Activated CD8-positive, alpha-beta T cell treated with anti-CD3 and anti-CD28 coated beads for 36 hours (primary cell): ENCODE measurements at regions not wholly inside any gene's neighbourhood (a gene's known extent, or its start where the extent isn't known, plus 50 kb on each side); places are given as distances from the start of the nearest gene placed in this dataset.
A peak's percentile ranks its signal among the peaks of the same experiment; 100 is the strongest.

Source experiments
- ATAC-seq: fragments of 200-7000 bp; cut with Tn5 transposase; one replicate; pipeline ENCODE4 v1.10.0; 2021; ENCODE audit warnings: mild to moderate bottlenecking, moderate library complexity
- CTCF ChIA-PET: fragments of 350-600 bp; sonication (Branson Sonifier 250); formaldehyde crosslinking; loops from one replicate; lab custom pipeline; 2021; ENCODE audit warnings: antibody characterized with exemption; lab: Charles Lee
- POLR2A ChIA-PET: fragments of 350-600 bp; sonication (Branson Sonifier 250); formaldehyde crosslinking; loops from one replicate; lab custom pipeline; 2021; ENCODE audit warnings: antibody characterized with exemption; lab: Charles Lee
- DNase-seq: peaks from one replicate; pipeline ENCODE4 v3.0.0-alpha.2; 2020
- H3K27ac Mint-ChIP-seq: one replicate; pipeline ENCODE4 v1.8.0; 2021; ENCODE audit warnings: mild to moderate bottlenecking, mixed read lengths
- H3K27me3 Mint-ChIP-seq: one replicate; pipeline ENCODE4 v1.8.0; 2021; ENCODE audit warnings: mixed read lengths
- H3K36me3 Mint-ChIP-seq: one replicate; pipeline ENCODE4 v1.8.0; 2021; ENCODE audit warnings: low read depth, mixed read lengths
- H3K4me1 Mint-ChIP-seq: one replicate; pipeline ENCODE4 v1.8.0; 2021; ENCODE audit warnings: low read depth, mixed read lengths
- H3K4me3 Mint-ChIP-seq: one replicate; pipeline ENCODE4 v1.8.0; 2021; ENCODE audit warnings: mild to moderate bottlenecking, moderate library complexity, mixed read lengths
- H3K9me3 Mint-ChIP-seq: one replicate; pipeline ENCODE4 v1.8.0; 2021; ENCODE audit warnings: mixed read lengths
- CTCF ChIP-seq: fragments of 200-600 bp; IDR thresholded peaks from one replicate; pipeline ENCODE4 v1.8.0; 2022; ENCODE audit warnings: antibody characterized with exemption, mild to moderate bottlenecking
- intact Hi-C: fragments of 100-400 bp; cut with micrococcal nuclease; formaldehyde crosslinking; loops from one replicate; pipeline ENCODE4 v1.10.0; 2022

- intact Hi-C loops: no loop called here
- H3K4me3 Mint-ChIP-seq: no peak overlapping the region
- H3K27ac Mint-ChIP-seq: no peak overlapping the region
- no peaks in the 10 kb centered on the region for H3K9me3 Mint-ChIP-seq
- POLR2A ChIA-PET: no interaction called here
- DNase-seq (no peak), ATAC-seq (no peak)
- H3K27me3 Mint-ChIP-seq: no peaks in the 10 kb centered on the region
- TF ChIP-seq CTCF: no peak
- no peaks in the 10 kb centered on the region for H3K4me1 Mint-ChIP-seq
- no peaks in the 10 kb centered on the region for H3K36me3 Mint-ChIP-seq
- CTCF ChIA-PET: no interaction called here
These were observed 506.5 kb downstream of the TSN start for GRCh38 chr2:122261911-122262310.

GRCh38 chr2:122263746-122264145 lies 508.3 kb downstream of the TSN start:
- H3K9me3 Mint-ChIP-seq: peaks cover 2% of the 10 kb centered on the region
- POLR2A ChIA-PET: no interaction called here
- H3K36me3 Mint-ChIP-seq: no peaks in the 10 kb centered on the region
- ATAC-seq (no peak), DNase-seq (no peak)
- no peak overlapping the region for H3K27ac Mint-ChIP-seq
- TF ChIP-seq CTCF: no peak
- H3K27me3 Mint-ChIP-seq: no peaks in the 10 kb centered on the region
- H3K4me1 Mint-ChIP-seq: no peaks in the 10 kb centered on the region
- CTCF ChIA-PET: no interaction called here
- intact Hi-C loops: no loop called here
- no peak overlapping the region for H3K4me3 Mint-ChIP-seq

- DNase-seq (no peak), ATAC-seq (no peak)
- intact Hi-C loops: no loop called here
- TF ChIP-seq CTCF: no peak
- H3K4me3 Mint-ChIP-seq: no peak overlapping the region
- H3K36me3 Mint-ChIP-seq: no peaks in the 10 kb centered on the region
- H3K9me3 Mint-ChIP-seq: peaks cover 2% of the 10 kb centered on the region
- ChIA-PET CTCF (no interaction called here), POLR2A (no interaction called here)
- no peaks in the 10 kb centered on the region for H3K27me3 Mint-ChIP-seq
- no peak overlapping the region for H3K27ac Mint-ChIP-seq
- H3K4me1 Mint-ChIP-seq: no peaks in the 10 kb centered on the region
These were observed 511.2 kb downstream of the TSN start for GRCh38 chr2:122266636-122267035.

GRCh38 chr2:122267947-122268346 lies 512.5 kb downstream of the TSN start:
- no peaks in the 10 kb centered on the region for H3K27me3 Mint-ChIP-seq
- no peak for TF ChIP-seq CTCF
- ChIA-PET POLR2A (no interaction called here), CTCF (no interaction called here)
- intact Hi-C loops: no loop called here
- ATAC-seq (no peak), DNase-seq (no peak)
- no peaks in the 10 kb centered on the region for H3K4me1 Mint-ChIP-seq
- H3K9me3 Mint-ChIP-seq: peaks cover 2% of the 10 kb centered on the region
- H3K36me3 Mint-ChIP-seq: no peaks in the 10 kb centered on the region
- no peak overlapping the region for H3K27ac Mint-ChIP-seq
- no peak overlapping the region for H3K4me3 Mint-ChIP-seq

GRCh38 chr2:122273785-122274419 lies 518.5 kb downstream of the TSN start:
- Mint-ChIP-seq H3K9me3 (peaks cover 2% of the 10 kb centered on the region), H3K4me3 (no peak overlapping the region), H3K27ac (no peak overlapping the region), H3K4me1 (no peaks in the 10 kb centered on the region), H3K36me3 (no peaks in the 10 kb centered on the region), H3K27me3 (no peaks in the 10 kb centered on the region)
- ChIA-PET POLR2A (no interaction called here), CTCF (no interaction called here)
- ATAC-seq (peak; percentile 39), DNase-seq (no peak)
- intact Hi-C loops: no loop called here
- TF ChIP-seq CTCF: no peak
